ENCODE measurements at regions not wholly inside any gene's neighbourhood (a gene's known extent, or its start where the extent isn't known, plus 50 kb on each side); places are given as distances from the start of the nearest gene placed in this dataset.
A peak's percentile ranks its signal among the peaks of the same experiment; 100 is the strongest.

- TF ChIP-seq ATF7 (IDR thresholded peaks at IDR 0.05) (no peak), ATF7 (CRISPR knock-in tag; IDR thresholded peaks at IDR 0.05) (no peak), NFYB (CRISPR knock-in tag; IDR thresholded peaks at IDR 0.05) (no peak), SSRP1 (CRISPR knock-in tag; IDR thresholded peaks at IDR 0.05) (no peak), POGZ (CRISPR knock-in tag; IDR thresholded peaks at IDR 0.05) (no peak), ZNF775 (CRISPR knock-in tag; IDR thresholded peaks at IDR 0.05; ENCODE audit: borderline replicate concordance) (no peak), ZNF792 (CRISPR knock-in tag; IDR thresholded peaks at IDR 0.05) (no peak), ATAD3A (CRISPR knock-in tag; IDR thresholded peaks at IDR 0.05) (no peak), ZNF572 (CRISPR knock-in tag; IDR thresholded peaks at IDR 0.05) (no peak), ZNF136 (CRISPR knock-in tag; IDR thresholded peaks at IDR 0.05; ENCODE audit: low read depth) (no peak), ATF5 (CRISPR knock-in tag; IDR thresholded peaks at IDR 0.05; ENCODE audit: low read depth) (no peak), SPEN (CRISPR knock-in tag; IDR thresholded peaks at IDR 0.05; ENCODE audit: low read depth) (no peak; the same call in 1 of the 2 replicates), ZSCAN31 (CRISPR knock-in tag; IDR thresholded peaks at IDR 0.05; ENCODE audit: low read depth) (no peak), ZNF343 (CRISPR knock-in tag; IDR thresholded peaks at IDR 0.05) (peak; percentile 91), SYNCRIP (IDR thresholded peaks at IDR 0.05; ENCODE audit: insufficient read depth, low read depth, low read length) (no peak), TBX3 (IDR thresholded peaks at IDR 0.05; ENCODE audit: borderline replicate concordance) (no peak), SNAPC2 (CRISPR knock-in tag; IDR thresholded peaks at IDR 0.05) (no peak), MXD3 (CRISPR knock-in tag; IDR thresholded peaks at IDR 0.05) (0 out of 2 replicates have a peak, but pooled peaks have one; percentile 47), TRIM24 (CRISPR knock-in tag; IDR thresholded peaks at IDR 0.05) (no peak), ZNF580 (CRISPR knock-in tag; IDR thresholded peaks at IDR 0.05; ENCODE audit: borderline replicate concordance, low read depth) (0 out of 2 replicates have a peak, but pooled peaks have one; percentile 32), MEIS1 (CRISPR knock-in tag; IDR thresholded peaks at IDR 0.05; ENCODE audit: borderline replicate concordance) (peak; percentile 76; the same call in 1 of the 2 replicates), SIN3A (IDR thresholded peaks at IDR 0.05; ENCODE audit: borderline replicate concordance, low read depth, low read length) (no peak), PAXIP1 (CRISPR knock-in tag; conservative IDR thresholded peaks at IDR 0.05) (no peak), SP5 (CRISPR knock-in tag; IDR thresholded peaks at IDR 0.05; ENCODE audit: borderline replicate concordance, low read depth) (no peak), ZNF552 (CRISPR knock-in tag; IDR thresholded peaks at IDR 0.05; ENCODE audit: borderline replicate concordance) (no peak), ETV5 (CRISPR knock-in tag; IDR thresholded peaks at IDR 0.05; ENCODE audit: borderline replicate concordance) (no peak), THRA (CRISPR knock-in tag; IDR thresholded peaks at IDR 0.05; ENCODE audit: borderline replicate concordance) (no peak)
Measured at GRCh38 chr16:66270333-66270927, 96.1 kb upstream of the CDH5 start (continued).
